GM23248 (cell line): ENCODE measurements at regions not wholly inside any gene's neighbourhood (a gene's known extent, or its start where the extent isn't known, plus 50 kb on each side); places are given as distances from the start of the nearest gene placed in this dataset.

Experiments used
- EZH2 ChIP-seq: fragments of 200-600 bp; sonication (generic); IDR thresholded peaks from 2 replicates; pipeline ENCODE4 v1.6.1; 2018; ENCODE audit warnings: antibody characterized with exemption, mild to moderate bottlenecking; ENCODE audit not compliant: insufficient read depth, poor library complexity, severe bottlenecking
- EZH2phosphoT487 ChIP-seq: fragments of 200-600 bp; sonication (generic); IDR thresholded peaks from 2 replicates; pipeline ENCODE4 v1.6.1; 2018; ENCODE audit warnings: antibody characterized with exemption, moderate library complexity, mild to moderate bottlenecking, low read depth; ENCODE audit not compliant: insufficient read depth

DNA sequence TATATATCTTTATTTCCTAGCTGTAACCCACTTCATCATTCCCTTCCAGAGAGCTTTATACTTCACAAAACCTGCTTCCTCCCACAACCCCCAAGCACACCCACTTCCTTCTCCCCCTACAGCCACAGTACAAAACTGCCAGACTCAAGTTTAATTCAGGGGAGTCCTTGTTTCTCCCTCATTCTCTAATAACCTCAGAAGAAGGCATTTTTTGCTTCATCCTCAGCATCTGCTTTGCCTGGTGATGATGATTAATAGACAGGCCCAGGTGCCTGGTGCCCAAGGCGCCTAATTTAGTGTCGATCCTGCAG is 414.3 kb downstream of the KIF16B start:
- TF ChIP-seq EZH2, result no peak
- no peak for TF ChIP-seq EZH2phosphoT487
